GM12878 (cell line): ENCODE measurements at regions not wholly inside any gene's neighbourhood (a gene's known extent, or its start where the extent isn't known, plus 50 kb on each side); places are given as distances from the start of the nearest gene placed in this dataset.

Experiments
- ATAC-seq: fragments of 200-7000 bp; cut with Tn5 transposase; 3 replicates; pipeline ENCODE4 v1.9.1; 2020; ENCODE audit warnings: mild to moderate bottlenecking, moderate library complexity
- BruUV-seq: library from RNA; stranded (reverse); fragments of 400-500 nt; replicated peaks from 2 replicates; lab custom pipeline; 2021; lab: Mats Ljungman, UMichigan
- CTCF ChIA-PET: fragments of 300-600 bp; sonication (Branson Sonifier 250); formaldehyde crosslinking; extraction: SDS; loops from one replicate; lab custom pipeline; 2021; ENCODE audit warnings: inconsistent platforms; lab: Yijun Ruan, JAX
- POLR2A ChIA-PET: fragments of 350-600 bp; formaldehyde crosslinking; extraction: SDS; loops from one replicate; lab custom pipeline; 2021; ENCODE audit warnings: inconsistent platforms; lab: Charles Lee
- RAD21 ChIA-PET: fragments of 300-600 bp; sonication (Branson Sonifier 250); formaldehyde crosslinking; loops from one replicate; lab custom pipeline; 2023; ENCODE audit warnings: antibody characterized with exemption; ENCODE audit not compliant: unreplicated experiment; lab: Charles Lee
- SMC1A ChIA-PET: fragments of 300-600 bp; sonication (Branson Sonifier 250); formaldehyde crosslinking; loops from one replicate; lab custom pipeline; 2023; ENCODE audit not compliant: unreplicated experiment, uncharacterized antibody; lab: Charles Lee
- DNase-seq: peaks from one replicate; pipeline ENCODE4 v3.0.0-alpha.2; 2011; ENCODE audit warnings: low read depth, low spot score
- FAIRE-seq: peaks from 3 replicates; lab custom pipeline; 2011; peaks lifted over from hg19 to GRCh38; lab: Jason Lieb, UNC
- H2AFZ ChIP-seq: 2 replicates; pipeline ENCODE4 v1.6.0; 2011; ENCODE audit warnings: low read depth, low read length, control low read depth; ENCODE audit not compliant: control insufficient read depth
- H3K27ac ChIP-seq: 2 replicates; pipeline ENCODE4 v1.5.1; 2011; ENCODE audit warnings: control low read depth; ENCODE audit not compliant: control insufficient read depth, insufficient read depth
- H3K27me3 ChIP-seq, 2 experiments: replicated peaks in 1 of 2; 2 replicates each; pipeline versions ENCODE4 v1.6.0 to v1.6.1; 2011; ENCODE audit warnings: low read length in 1 of 2; ENCODE audit not compliant: control insufficient read depth in 2 of 2, insufficient read depth in 2 of 2
- H3K36me3 ChIP-seq, 2 experiments: 2 replicates each; pipeline ENCODE4 v1.5.1; 2011; ENCODE audit warnings: low read length in 1 of 2; ENCODE audit not compliant: control insufficient read depth in 2 of 2, insufficient read depth in 2 of 2
- H3K4me1 ChIP-seq: 2 replicates; pipeline ENCODE4 v1.6.1; 2011; ENCODE audit warnings: mild to moderate bottlenecking, low read length, moderate library complexity, mixed read lengths; ENCODE audit not compliant: control insufficient read depth, insufficient read depth
- H3K4me2 ChIP-seq: 2 replicates; pipeline ENCODE4 v1.6.0; 2011; ENCODE audit warnings: control low read depth; ENCODE audit not compliant: control insufficient read depth, insufficient read depth
- H3K4me3 ChIP-seq: fragments of 200-600 bp; sonication (generic); 2 replicates; pipeline ENCODE4 v1.5.1; 2016
- H3K79me2 ChIP-seq: 2 replicates; pipeline ENCODE4 v1.6.0; 2011; ENCODE audit warnings: low read length; ENCODE audit not compliant: control insufficient read depth, insufficient read depth
- H3K9ac ChIP-seq: 2 replicates; pipeline ENCODE4 v1.8.0; 2011; ENCODE audit warnings: low read length, control low read depth, mixed read lengths; ENCODE audit not compliant: control insufficient read depth, insufficient read depth
- H3K9me3 ChIP-seq: replicated peaks from 3 replicates; pipeline ENCODE4 v1.5.1; 2011; ENCODE audit warnings: mild to moderate bottlenecking, low read length; ENCODE audit not compliant: control insufficient read depth, insufficient read depth
- H4K20me1 ChIP-seq: 2 replicates; pipeline ENCODE4 v1.6.0; 2011; ENCODE audit not compliant: control insufficient read depth, insufficient read depth
- CEBPB ChIP-seq, 2 experiments: fragments of 150-350 bp in 1 of 2; IDR thresholded peaks; 2 replicates each; pipeline ENCODE4 v1.6.1; 2012 to 2014; ENCODE audit warnings: low read depth in 2 of 2, low read length in 2 of 2, borderline replicate concordance in 1 of 2, inconsistent platforms in 1 of 2
- CHD1 ChIP-seq: IDR thresholded peaks from 2 replicates; pipeline ENCODE4 v1.6.1; 2012; ENCODE audit warnings: low read depth, low read length, improper control_type of control experiment
- NBN ChIP-seq: fragments of 450-650 bp; IDR thresholded peaks from 2 replicates; pipeline ENCODE4 v1.6.1; 2016
- NR2C1 ChIP-seq: fragments of 450-650 bp; IDR thresholded peaks from 2 replicates; pipeline ENCODE4 v1.6.1; 2017; ENCODE audit warnings: antibody characterized with exemption, mild to moderate bottlenecking, moderate library complexity
- NR2C2 ChIP-seq: IDR thresholded peaks from 2 replicates; pipeline ENCODE4 v1.6.1; 2011; ENCODE audit warnings: borderline replicate concordance, low read depth; ENCODE audit not compliant: control insufficient read depth, insufficient read length
- RAD21 ChIP-seq: IDR thresholded peaks from 2 replicates; pipeline ENCODE4 v1.6.1; 2011; ENCODE audit warnings: mild to moderate bottlenecking, low read depth, low read length, moderate library complexity; ENCODE audit not compliant: insufficient read depth
- RELA ChIP-seq: fragments of 450-650 bp; IDR thresholded peaks from 2 replicates; pipeline ENCODE4 v1.8.0; 2014; ENCODE audit warnings: borderline replicate concordance; ENCODE audit not compliant: partially characterized antibody
- RFX5 ChIP-seq: IDR thresholded peaks from 2 replicates; pipeline ENCODE4 v1.6.1; 2011; ENCODE audit warnings: low read depth, low read length, improper control_type of control experiment
- RUNX3 ChIP-seq: IDR thresholded peaks from 2 replicates; pipeline ENCODE4 v1.6.1; 2012; ENCODE audit warnings: low read length, inconsistent platforms
- ZNF384 ChIP-seq: IDR thresholded peaks from 2 replicates; pipeline ENCODE4 v1.6.1; 2012; ENCODE audit warnings: low read depth, mild to moderate bottlenecking, low read length, improper control_type of control experiment, borderline replicate concordance
- ZNF622 ChIP-seq: fragments of 450-650 bp; IDR thresholded peaks from 2 replicates; pipeline ENCODE4 v1.6.1; 2017; ENCODE audit warnings: mild to moderate bottlenecking, inconsistent platforms
- WGBS: methylation state at CpG from one replicate; pipeline ENCODE4 v1.1.6; 2016; ENCODE audit warnings: low lambda C conversion rate; ENCODE audit not compliant: insufficient replicate concordance, insufficient coverage; ENCODE audit errors: missing lambda C conversion rate; 5-methylcytosine and 5-hydroxymethylcytosine counted together
- in situ Hi-C: fragments of 300-500 bp; cut with MboI; formaldehyde crosslinking; loops from 9 replicates; pipeline ENCODE4 v1.14.3; 2018; ENCODE audit warnings: mixed read lengths
- intact Hi-C: fragments of 100-400 bp; cut with micrococcal nuclease; formaldehyde crosslinking; loops from one replicate; pipeline ENCODE4 v1.14.2; 2022; ENCODE audit not compliant: unreplicated experiment
- TF ChIP-seq, protein P1 (sequence below): fragments of 450-650 bp; IDR thresholded peaks from 2 replicates; pipeline ENCODE4 v1.6.1; 2017; ENCODE audit warnings: mild to moderate bottlenecking
- TF ChIP-seq, protein P2 (sequence below): fragments of 450-650 bp; IDR thresholded peaks from 2 replicates; pipeline ENCODE4 v1.6.1; 2018; ENCODE audit warnings: borderline replicate concordance, mild to moderate bottlenecking; ENCODE audit not compliant: partially characterized antibody
- TF ChIP-seq, protein P3 (sequence below): IDR thresholded peaks from 2 replicates; pipeline ENCODE4 v1.6.1; 2011; ENCODE audit warnings: mild to moderate bottlenecking, low read depth, low read length, moderate library complexity; ENCODE audit not compliant: insufficient replicate concordance

DNA sequence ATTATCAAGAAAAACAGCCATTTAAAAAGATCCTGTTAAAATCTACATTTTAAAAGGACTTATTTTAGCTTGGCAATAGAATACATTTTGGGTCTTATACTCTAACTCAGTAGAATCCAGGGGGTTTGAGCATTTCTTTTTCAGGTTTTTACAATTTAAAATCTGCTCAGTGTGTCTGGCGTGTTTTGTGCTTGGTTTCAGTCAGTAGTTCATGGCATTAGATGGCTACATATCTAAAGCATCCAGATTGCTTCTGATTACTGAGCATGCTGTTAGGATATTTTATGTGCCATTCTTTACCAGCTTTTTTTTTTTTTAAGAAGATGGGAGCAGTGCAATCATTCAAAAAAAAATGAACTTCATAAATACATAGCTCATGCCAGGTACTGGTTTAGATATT lies 566.1 kb upstream of the LARGE1 start:
- Histone ChIP-seq H3K9me3 (no peaks in the 10 kb centered on the region), H3K36me3 (no peaks in the 10 kb centered on the region), H3K79me2 (no peaks in the 10 kb centered on the region), H3K9ac (no peak overlapping the region), H3K4me2 (no peak overlapping the region), H3K27me3 (no peaks in the 10 kb centered on the region), H3K4me1 (no peaks in the 10 kb centered on the region), H4K20me1 (no peaks in the 10 kb centered on the region), H2AFZ (no peak overlapping the region), H3K4me3 (no peak overlapping the region), H3K27ac (no peak overlapping the region)
- ChIA-PET CTCF (no interaction called here), POLR2A (interaction anchor here (0.5 kb wide), 1 partner anchor 59 kb away, joined by 8 read pairs; no protein-coding TSS in a partner anchor), RAD21 (no interaction called here), SMC1A (no interaction called here)
- no peak for DNase-seq
- intact Hi-C loops, result no loop called here
- BruUV-seq, result no TSS peak
- TF ChIP-seq CEBPB (IDR thresholded peaks at IDR 0.05; ENCODE audit: borderline replicate concordance in 1 of 2, low read depth in 2 of 2, low read length in 2 of 2), result no peak
- ATAC-seq, result no peak
- 0% methylated on average over 1 of the region's 1 CpG for WGBS
- in situ Hi-C loops, result no loop called here
- FAIRE-seq, result no peak

DNA sequence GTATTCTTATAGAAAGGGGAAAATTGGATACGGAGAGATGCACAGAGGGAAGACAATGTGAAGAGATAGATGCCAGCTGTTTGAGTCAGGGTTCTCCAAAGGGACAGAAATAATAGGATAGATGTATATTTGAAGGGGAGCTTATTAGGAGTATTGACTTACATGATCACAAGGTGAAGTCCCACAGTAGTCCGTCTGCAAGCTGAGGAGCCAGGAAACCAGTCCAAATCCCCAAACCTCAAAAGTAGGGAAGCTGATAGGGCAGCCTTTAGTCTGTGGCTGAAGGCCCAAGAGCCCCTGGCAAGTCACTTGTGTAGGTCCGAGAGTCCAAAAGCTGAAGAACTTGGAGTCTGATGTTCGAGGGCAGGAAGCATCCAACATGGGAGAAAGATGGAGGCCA lies 569.6 kb upstream of the LARGE1 start:
- Histone ChIP-seq H3K27ac (no peak overlapping the region), H3K9ac (no peak overlapping the region), H3K36me3 (no peaks in the 10 kb centered on the region), H3K79me2 (no peaks in the 10 kb centered on the region), H3K4me2 (no peak overlapping the region), H2AFZ (no peak overlapping the region), H3K9me3 (no peaks in the 10 kb centered on the region), H4K20me1 (no peaks in the 10 kb centered on the region), H3K4me3 (no peak overlapping the region), H3K4me1 (no peaks in the 10 kb centered on the region), H3K27me3 (no peaks in the 10 kb centered on the region)
- no peak for ATAC-seq
- ChIA-PET CTCF (no interaction called here), SMC1A (no interaction called here), RAD21 (no interaction called here), POLR2A (no interaction called here)
- DNase-seq, result no peak
- WGBS, result 2% methylated on average over 4 of the region's 4 CpGs
- in situ Hi-C loops (no loop called here), intact Hi-C loops (no loop called here)
- BruUV-seq, result no TSS peak
- FAIRE-seq, result no peak
- TF ChIP-seq ZNF622, result no peak
- no peak for TF ChIP-seq NBN
- TF ChIP-seq, protein P1, sequence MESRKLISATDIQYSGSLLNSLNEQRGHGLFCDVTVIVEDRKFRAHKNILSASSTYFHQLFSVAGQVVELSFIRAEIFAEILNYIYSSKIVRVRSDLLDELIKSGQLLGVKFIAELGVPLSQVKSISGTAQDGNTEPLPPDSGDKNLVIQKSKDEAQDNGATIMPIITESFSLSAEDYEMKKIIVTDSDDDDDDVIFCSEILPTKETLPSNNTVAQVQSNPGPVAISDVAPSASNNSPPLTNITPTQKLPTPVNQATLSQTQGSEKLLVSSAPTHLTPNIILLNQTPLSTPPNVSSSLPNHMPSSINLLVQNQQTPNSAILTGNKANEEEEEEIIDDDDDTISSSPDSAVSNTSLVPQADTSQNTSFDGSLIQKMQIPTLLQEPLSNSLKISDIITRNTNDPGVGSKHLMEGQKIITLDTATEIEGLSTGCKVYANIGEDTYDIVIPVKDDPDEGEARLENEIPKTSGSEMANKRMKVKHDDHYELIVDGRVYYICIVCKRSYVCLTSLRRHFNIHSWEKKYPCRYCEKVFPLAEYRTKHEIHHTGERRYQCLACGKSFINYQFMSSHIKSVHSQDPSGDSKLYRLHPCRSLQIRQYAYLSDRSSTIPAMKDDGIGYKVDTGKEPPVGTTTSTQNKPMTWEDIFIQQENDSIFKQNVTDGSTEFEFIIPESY, result no peak
- no peak for TF ChIP-seq NR2C2
- TF ChIP-seq CHD1, result no peak
- TF ChIP-seq, protein P2, sequence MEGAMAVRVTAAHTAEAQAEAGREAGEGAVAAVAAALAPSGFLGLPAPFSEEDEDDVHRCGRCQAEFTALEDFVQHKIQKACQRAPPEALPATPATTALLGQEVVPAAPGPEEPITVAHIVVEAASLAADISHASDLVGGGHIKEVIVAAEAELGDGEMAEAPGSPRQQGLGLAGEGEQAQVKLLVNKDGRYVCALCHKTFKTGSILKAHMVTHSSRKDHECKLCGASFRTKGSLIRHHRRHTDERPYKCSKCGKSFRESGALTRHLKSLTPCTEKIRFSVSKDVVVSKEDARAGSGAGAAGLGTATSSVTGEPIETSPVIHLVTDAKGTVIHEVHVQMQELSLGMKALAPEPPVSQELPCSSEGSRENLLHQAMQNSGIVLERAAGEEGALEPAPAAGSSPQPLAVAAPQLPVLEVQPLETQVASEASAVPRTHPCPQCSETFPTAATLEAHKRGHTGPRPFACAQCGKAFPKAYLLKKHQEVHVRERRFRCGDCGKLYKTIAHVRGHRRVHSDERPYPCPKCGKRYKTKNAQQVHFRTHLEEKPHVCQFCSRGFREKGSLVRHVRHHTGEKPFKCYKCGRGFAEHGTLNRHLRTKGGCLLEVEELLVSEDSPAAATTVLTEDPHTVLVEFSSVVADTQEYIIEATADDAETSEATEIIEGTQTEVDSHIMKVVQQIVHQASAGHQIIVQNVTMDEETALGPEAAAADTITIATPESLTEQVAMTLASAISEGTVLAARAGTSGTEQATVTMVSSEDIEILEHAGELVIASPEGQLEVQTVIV, result no peak
- TF ChIP-seq, protein P3, sequence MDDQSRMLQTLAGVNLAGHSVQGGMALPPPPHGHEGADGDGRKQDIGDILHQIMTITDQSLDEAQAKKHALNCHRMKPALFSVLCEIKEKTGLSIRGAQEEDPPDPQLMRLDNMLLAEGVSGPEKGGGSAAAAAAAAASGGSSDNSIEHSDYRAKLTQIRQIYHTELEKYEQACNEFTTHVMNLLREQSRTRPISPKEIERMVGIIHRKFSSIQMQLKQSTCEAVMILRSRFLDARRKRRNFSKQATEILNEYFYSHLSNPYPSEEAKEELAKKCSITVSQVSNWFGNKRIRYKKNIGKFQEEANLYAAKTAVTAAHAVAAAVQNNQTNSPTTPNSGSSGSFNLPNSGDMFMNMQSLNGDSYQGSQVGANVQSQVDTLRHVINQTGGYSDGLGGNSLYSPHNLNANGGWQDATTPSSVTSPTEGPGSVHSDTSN, result no peak
- no peak for TF ChIP-seq ZNF384
- no peak for TF ChIP-seq RAD21
- no peak for TF ChIP-seq RFX5
- TF ChIP-seq NR2C1, result no peak
- no peak for TF ChIP-seq RUNX3
- no peak for TF ChIP-seq RELA
